ENCODE measurements at regions not wholly inside any gene's neighbourhood (a gene's known extent, or its start where the extent isn't known, plus 50 kb on each side); places are given as distances from the start of the nearest gene placed in this dataset.

DNA sequence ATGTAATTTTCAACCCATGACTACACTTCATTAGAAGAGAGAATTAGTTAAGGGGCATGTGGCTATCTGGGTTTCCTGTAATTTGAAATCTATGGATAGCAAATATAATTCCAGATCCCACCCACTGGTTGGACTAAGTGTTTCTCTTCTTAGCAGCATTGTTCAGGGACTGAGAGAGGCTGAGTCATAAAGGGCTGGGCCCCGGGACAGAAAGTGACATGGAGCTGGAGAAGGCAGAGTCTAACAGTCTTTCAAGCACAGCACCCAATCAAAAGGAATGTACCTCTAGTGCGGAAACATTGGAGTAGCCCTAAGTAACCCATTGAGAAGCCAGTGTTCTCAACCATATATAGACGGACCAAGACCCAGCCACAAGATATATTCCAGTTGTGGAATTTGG is 363.9 kb downstream of the DHX35 start:
- DNase-seq: no peak

- no peak for DNase-seq
Observed at GRCh38 chr20:39318911-39319310, 356.8 kb downstream of the DHX35 start.

- DNase-seq: no peak
Observed at GRCh38 chr20:39312676-39313075, 350.5 kb downstream of the DHX35 start.

GRCh38 chr20:39311851-39312506 is 349.8 kb downstream of the DHX35 start:
- no peak for DNase-seq

DNA sequence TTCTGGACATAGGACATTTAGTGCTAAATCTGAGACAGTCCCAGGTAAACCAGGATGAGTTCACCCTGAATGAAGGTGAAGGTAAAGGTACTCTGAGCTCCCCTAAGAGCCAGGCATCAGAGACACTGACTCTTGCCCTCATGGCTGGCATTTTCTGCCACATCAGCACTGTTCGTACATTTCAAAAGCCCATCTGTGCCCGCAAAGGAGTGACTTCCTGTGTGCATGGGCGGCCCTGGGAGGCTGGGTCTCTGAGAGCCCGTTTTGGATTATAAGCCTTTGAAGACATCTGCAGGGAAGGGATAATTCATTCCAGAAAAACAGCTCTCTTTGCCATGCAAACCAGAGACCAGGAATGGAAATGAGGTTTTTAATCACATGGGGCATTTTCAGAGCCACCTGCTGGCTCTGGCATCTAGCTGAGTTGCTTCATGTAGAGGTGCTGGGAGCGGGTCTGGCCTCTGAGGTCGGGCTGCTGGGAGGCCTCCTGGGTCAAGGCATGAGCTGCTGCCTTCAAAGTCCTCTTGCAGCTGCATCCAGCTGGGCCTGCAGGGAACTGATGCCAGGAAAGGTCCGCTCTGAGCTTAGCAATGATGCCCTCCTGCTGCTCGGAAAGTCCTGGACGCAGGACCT is 348.3 kb downstream of the DHX35 start:
- no peak for DNase-seq

DNA sequence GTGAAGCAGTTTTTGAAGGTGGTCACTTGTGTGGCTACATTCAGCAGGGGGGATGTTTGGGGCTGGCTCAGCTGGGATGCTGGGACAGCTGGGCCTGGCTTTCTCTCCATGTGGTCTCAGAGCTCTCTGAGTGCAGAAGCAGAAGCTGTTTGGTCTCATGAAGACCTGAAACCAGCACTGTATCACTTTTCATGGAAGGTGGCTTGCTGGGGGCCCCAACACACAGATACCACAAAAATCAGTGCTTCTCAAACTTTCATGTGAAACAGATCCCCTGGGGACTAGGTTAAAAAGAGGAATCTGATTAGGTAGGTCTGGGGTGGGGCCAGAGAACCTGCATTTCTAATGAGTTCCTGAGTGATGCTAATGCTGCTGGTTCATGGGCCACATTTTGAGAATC is 347.3 kb downstream of the DHX35 start:
- DNase-seq: no peak

- DNase-seq: no peak
Observed at GRCh38 chr20:39302312-39302711, 340.2 kb downstream of the DHX35 start.

DNA sequence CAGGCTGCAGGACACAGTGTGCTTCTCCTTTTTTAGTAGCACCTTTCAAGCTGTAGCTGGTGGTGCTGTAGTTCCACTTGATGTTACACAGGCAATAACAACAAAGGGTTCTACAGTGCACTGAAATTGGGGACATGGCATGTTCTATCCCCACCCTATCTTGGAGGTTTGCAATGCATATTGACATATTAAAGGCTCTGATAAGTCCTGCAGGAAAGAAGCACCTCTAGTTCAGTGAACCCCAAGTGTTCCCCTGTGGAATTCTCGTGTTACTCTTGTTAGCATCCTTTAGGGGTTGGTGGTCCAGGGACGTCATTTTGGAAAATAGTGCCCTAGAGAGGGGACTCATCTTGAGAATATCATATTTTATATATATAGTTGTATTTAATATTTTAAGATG is 337.6 kb downstream of the DHX35 start:
- no peak for DNase-seq

DNA sequence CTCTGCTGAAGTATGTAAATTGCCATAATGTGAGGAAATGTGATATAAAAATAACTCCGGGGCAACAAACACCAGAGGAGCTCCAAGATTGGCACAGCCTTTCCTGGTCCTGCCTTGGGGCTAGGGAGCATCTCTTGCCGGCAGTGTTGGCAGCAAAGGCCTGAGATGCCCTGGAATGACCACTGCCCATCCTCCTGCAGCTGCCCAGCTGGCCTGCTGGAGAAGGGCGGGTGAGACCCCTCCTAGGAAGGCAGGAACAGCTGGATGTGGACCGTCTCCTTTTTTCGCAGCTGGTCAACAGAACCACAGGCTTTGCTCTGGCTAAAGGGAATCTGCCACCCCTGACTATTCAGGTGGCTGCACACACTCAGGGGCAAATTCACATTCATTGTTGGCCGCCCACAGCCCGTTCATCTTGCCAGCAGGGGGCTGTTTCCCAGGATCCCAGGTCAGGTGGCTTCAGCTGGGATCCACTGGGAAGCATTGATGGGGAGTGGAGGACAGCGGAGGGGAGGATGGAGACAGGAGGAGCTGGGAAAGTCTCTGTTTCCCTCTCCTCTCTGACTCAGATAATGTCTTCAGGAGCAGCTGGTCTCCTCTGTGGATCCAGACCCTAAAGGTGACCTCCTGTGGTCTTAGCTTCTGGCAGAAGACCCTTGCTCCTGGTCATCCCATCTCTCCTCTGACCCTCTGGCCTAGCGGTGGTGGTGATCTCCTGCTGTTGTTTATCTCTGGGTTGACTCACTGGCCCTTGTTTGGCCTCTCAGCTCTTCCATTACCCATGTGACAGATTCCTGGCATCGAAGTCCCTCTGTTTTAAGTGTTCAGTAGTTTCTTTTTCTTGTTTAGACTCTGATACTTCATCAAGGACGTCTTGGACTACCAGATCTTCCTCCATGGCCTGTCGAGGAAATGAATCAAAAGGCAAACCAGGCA is 336.7 kb downstream of the DHX35 start:
- no peak for DNase-seq

DNA sequence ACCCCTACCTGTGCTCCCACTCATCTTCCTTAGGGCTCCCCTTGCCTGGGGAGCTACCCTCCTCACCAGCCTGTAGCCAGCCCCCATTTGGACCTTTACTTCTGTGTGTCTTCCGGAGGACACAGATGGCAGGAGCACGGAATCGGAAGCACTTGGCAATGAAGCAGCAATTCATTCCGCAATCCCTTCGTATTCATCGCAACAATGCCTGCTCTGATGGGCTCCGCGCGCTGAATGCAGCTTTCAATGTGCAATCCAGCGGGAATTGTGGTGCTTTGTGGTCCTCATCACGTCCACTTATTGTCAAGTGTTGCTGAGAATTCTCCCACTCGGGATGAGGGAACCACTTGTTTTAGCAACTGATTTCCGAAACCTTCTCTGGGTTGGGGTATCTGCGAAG is 336.0 kb downstream of the DHX35 start:
- DNase-seq: no peak

DNA sequence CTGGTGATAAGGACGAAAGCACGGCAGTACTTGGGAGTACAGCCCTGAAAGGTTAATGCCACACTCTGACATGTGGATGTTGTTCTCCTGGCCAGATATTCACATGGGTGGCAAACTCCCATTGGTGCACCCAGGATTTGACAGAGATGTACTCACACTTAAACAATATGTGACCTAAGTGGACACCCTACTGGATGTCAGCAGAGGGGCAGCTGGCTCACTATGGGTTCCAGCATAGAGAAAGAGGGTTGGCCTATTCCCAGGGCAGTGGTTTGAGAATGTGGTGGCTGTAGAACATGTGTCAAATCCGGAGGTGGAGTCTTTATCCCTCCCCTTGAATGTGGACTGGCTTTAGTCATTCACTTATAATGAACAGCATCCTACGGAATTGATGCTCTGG is 333.2 kb downstream of the DHX35 start:
- DNase-seq: no peak

DNA sequence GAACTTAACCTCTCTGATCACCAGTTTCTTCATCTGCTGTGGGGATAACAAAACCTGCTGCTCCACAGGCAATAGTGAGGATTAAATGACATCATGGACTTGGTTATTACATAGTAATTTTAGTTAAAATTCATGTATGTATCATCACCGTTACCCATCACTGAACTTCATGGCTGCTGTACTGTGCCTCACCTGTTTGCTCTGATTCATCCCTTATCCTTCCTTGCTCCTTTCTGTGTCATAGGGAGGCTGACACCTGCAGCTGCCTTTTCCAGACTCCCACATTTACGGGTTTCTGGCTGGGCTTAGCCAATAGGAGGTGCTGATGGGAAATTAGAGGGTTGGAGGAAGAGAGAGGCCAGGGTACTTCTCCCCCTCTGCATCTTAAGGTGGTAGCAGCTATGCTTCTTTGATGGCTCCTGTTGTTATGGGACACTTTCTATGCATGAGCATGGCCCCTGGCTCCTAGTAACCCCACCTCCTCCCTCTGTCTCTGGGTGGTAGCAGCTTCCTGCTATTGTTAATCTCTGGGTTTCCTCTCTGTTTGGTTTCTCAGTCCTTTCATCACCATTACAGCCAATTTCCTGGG is 332.1 kb downstream of the DHX35 start:
- DNase-seq: no peak

DNA sequence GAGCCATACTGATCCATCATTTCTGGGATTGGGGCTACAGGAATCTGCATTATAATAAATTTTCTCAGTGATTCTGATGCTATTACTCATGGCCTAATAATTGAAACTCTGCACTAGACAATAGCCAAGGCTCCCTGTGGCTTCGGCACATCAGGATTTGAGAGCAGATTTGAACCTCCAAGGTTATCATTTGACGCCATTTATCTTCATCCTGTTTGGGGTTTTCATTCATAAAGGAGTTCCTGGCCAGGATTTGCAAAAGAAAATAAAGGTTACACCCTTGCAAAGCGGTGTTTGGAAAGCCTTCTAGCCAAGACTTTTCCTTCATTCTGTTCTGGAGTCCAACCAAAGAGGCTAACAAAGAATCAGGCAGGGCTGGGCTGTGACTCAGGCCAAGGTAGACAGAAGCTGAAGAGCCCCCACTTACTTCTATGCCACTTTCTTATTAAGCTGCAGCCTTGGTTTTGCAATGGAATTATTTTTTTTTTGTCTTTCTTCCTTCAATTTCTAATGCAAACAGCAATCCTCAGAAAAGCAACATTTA is 330.1 kb downstream of the DHX35 start:
- DNase-seq: no peak

DNA sequence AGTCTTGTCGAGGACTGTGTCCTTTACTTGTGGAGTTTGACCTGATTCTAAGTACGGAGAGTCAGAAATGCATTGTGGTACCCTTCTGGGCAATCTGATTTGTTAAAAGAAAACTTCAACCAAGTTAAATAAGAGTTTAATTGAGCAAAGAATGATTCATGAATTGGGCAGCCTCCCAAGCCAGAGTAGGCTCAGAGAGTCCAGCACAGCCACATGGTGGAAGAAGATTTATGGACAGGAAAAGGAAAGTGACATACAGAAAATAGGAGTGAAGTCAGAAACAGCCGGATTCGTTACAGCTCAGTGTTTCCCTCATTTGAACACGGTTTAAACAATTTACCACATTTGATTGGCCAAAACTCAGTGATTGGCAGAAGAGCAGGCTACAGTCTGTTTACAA is 329.2 kb downstream of the DHX35 start:
- DNase-seq: no peak

DNA sequence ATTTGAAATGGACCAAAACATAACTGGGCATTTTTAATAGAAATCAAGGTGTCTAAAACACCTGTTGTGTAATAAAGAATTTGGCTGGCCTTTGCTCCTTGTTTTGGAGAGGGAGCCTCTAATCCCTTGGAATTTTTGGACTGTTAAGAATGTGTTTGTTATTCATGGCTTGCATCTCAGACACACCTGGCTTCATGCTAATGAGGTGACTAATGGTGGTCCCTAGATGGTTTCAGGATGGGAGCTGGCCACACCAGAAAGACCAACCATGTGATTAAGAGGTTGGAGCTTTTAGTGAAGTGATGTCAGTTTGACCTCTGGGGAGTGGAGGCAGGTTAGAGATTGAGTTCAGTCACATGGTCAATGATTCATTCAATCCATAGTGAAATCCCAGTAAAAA is 328.4 kb downstream of the DHX35 start:
- DNase-seq: no peak

GRCh38 chr20:39289831-39290230 is 327.7 kb downstream of the DHX35 start:
- DNase-seq: no peak

GRCh38 chr20:39289316-39289715 is 327.2 kb downstream of the DHX35 start:
- no peak for DNase-seq

DNA sequence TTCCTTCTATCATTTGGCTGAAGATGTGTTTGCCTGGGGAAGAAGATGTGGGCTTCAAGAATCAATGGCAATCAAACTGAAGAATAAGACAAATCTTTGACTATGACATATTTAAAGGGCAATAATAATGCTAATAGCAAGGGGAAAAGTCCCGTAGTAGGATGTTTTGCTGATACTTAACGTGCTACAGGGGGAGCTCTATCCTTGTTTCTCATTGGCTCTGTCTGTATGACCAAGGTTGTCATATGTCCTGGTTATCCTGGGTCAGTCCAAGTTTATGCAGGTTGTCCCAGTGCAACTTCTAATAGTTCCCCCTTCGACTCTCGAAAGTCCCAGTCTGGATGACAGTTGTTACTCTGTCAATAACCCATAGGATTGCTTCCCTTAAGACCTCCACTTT is 321.3 kb downstream of the DHX35 start:
- no peak for DNase-seq

DNA sequence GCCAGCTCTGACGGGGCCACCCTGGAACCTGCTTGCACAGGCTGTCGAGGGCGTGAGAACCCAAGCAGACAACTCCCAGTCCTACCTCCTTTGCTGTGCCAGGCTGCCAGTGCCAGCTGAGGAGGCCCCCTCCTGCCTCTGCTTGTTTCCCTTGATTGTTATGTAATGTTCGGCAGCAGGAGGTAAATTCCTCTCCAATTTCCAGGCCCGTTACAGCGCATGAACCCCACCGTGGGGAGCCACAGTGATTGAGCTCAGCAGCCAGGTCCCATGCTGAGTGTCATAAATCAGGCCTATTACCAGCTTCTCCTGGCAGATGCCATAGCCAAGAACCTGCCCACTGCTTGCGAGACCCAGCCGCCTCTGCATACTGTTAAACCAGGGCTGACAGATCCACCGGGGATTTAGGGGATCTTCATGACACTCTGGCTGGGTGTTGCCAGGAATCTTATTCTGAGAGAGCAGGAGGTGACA is 320.5 kb downstream of the DHX35 start:
- DNase-seq: no peak

- no peak for DNase-seq
Observed at GRCh38 chr20:39280875-39281274, 318.7 kb downstream of the DHX35 start.

DNA sequence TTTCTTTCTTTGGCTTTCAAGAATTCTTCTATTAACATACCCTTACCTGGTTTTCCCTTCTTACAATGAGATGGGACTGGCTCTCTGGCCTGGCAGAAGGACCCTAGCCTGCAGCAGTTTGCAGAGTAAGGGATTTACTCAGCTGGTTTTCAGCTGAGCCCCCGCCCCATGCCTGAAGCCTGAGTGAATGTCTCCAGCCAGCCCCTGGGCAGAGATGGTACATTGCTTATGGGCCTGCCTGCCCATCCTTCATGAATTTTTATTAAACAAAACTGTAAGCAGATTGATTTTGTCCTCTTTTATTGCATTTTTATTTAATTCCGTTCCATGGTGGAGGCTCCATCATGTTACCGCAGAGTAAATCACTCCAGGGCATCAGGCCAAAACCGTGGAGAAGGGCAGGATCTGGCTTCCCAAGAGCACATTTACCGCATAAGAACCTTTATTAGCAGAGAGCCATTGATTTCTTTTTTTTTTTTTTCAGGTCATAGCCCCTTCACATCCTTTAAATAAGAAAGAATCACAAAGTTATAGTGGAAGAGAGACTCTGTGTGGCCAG is 316.2 kb downstream of the DHX35 start:
- no peak for DNase-seq

GRCh38 chr20:39277185-39277584 is 315.0 kb downstream of the DHX35 start:
- no peak for DNase-seq

Data from activated CD4-positive, CD25-positive, alpha-beta regulatory T cell (primary cell).